ENCODE measurements at regions not wholly inside any gene's neighbourhood (a gene's known extent, or its start where the extent isn't known, plus 50 kb on each side); places are given as distances from the start of the nearest gene placed in this dataset.

DNA sequence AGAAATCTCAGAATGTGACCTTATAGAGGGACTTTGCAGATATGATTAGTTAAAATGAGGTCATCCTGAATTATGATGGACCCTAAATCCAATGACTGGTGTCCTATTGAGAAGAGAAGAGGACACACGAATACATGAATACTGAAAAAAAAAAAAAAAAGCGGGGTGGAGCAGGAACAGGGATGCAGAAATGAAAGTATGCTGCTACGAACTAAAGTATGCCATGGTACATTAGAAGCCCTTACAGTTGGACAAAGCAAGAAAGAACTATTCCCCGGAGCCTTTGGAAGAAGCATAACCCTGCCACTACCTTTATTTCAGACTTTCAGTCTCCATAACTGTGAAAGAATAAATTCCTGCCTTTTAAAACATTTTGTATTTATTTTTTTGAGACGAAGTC, 557.9 kb upstream of the NCAM2 start:
- no peak for DNase-seq (ENCODE audit: extremely low read depth, insufficient read length)
- H3K4me3 ChIP-seq (replicated peaks; ENCODE audit: low read depth, low read length) = no peak overlapping the region
- H3K27me3 ChIP-seq (replicated peaks; ENCODE audit: control insufficient read depth, insufficient read depth, low read length) = no peaks in the 10 kb centered on the region
- H3K36me3 ChIP-seq (ENCODE audit: control insufficient read depth, insufficient read depth, low read length) = no peaks in the 10 kb centered on the region
- TF ChIP-seq, protein P1, sequence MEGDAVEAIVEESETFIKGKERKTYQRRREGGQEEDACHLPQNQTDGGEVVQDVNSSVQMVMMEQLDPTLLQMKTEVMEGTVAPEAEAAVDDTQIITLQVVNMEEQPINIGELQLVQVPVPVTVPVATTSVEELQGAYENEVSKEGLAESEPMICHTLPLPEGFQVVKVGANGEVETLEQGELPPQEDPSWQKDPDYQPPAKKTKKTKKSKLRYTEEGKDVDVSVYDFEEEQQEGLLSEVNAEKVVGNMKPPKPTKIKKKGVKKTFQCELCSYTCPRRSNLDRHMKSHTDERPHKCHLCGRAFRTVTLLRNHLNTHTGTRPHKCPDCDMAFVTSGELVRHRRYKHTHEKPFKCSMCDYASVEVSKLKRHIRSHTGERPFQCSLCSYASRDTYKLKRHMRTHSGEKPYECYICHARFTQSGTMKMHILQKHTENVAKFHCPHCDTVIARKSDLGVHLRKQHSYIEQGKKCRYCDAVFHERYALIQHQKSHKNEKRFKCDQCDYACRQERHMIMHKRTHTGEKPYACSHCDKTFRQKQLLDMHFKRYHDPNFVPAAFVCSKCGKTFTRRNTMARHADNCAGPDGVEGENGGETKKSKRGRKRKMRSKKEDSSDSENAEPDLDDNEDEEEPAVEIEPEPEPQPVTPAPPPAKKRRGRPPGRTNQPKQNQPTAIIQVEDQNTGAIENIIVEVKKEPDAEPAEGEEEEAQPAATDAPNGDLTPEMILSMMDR (IDR thresholded peaks at IDR 0.05; ENCODE audit: insufficient read depth, low read length, poor library complexity, severe bottlenecking) = no peak

DNA sequence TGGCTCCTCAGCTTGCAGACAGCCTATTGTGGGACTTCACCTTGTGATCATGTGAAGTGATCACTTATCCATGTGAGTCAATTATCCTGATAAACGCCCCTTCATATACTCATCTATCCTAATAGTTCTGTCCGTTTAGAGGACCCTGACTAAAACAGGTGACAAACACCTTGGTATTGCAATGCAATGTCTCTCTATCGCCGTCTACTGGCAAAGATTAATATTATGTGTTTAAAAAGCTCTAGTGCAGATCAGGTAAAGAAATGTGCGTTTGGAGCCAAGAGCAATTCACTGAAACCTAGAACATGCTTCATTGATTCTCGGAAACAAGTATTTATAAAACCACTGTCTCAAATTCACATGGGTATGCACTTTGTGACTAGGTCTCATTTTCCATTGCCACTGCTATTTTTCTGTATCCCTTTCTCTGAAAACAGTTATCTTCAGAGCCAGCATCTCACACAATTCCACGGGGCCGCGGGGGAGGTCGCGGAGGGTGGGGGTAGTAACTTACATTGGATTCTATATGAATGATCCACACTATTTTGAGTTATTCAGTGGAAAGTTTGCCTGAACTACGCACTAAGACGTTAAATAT, 554.6 kb upstream of the NCAM2 start:
- H3K27me3 ChIP-seq (replicated peaks; ENCODE audit: control insufficient read depth, insufficient read depth, low read length) = no peaks in the 10 kb centered on the region
- no peak for DNase-seq (ENCODE audit: extremely low read depth, insufficient read length)

DNA sequence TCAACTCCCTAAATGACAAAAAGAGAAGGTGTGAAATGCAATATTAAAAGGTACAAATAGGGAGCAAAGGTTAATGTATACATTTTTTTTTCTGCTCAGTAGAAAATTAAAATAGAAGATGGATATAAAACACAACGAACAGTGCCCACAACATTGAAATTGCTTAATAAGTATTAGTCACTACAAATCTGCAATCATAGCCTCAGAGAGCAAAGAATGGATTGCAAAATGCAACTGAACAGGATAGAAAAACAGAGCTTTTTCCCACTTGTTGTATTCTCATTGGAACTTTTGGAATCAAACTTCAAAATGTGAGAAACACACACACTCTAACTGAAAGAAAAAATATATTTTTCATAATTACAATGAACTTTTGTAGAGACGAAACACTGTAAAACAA, 552.2 kb upstream of the NCAM2 start:
- Histone ChIP-seq H3K27me3 (replicated peaks; ENCODE audit: control insufficient read depth, insufficient read depth, low read length) (no peaks in the 10 kb centered on the region), H3K36me3 (ENCODE audit: control insufficient read depth, insufficient read depth, low read length) (no peaks in the 10 kb centered on the region), H3K4me3 (replicated peaks; ENCODE audit: low read depth, low read length) (no peak overlapping the region)
- no peak for DNase-seq (ENCODE audit: extremely low read depth, insufficient read length)
- TF ChIP-seq, protein P1 (IDR thresholded peaks at IDR 0.05; ENCODE audit: insufficient read depth, low read length, poor library complexity, severe bottlenecking) = no peak

More for the DNA sequence above, 554.6 kb upstream of the NCAM2 start:
- TF ChIP-seq, protein P1 (IDR thresholded peaks at IDR 0.05; ENCODE audit: insufficient read depth, low read length, poor library complexity, severe bottlenecking) = peak; percentile 31
- no peaks in the 10 kb centered on the region for H3K36me3 ChIP-seq (ENCODE audit: control insufficient read depth, insufficient read depth, low read length)
- no peak overlapping the region for H3K4me3 ChIP-seq (replicated peaks; ENCODE audit: low read depth, low read length)

DNA sequence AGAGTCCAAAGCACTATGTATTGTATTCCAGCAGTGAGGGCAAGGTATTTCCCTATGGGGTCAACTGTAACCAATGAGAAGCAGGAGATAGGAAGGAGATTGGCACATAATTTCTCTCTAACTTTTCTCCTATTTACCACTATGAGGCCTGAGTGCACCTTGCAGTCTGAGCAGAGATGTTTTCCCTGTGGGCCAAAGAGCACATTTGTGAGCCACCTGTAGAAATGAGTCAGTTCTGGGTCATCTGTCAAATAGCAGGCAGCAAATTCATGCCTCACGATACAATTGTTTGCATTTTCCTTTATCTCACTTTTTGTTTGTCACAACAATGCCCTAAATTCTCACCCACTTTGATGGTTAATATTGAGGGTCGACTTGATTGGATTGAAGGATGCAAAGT, 547.2 kb upstream of the NCAM2 start:
- H3K4me3 ChIP-seq (replicated peaks; ENCODE audit: low read depth, low read length) = no peak overlapping the region
- no peak for DNase-seq (ENCODE audit: extremely low read depth, insufficient read length)

DNA sequence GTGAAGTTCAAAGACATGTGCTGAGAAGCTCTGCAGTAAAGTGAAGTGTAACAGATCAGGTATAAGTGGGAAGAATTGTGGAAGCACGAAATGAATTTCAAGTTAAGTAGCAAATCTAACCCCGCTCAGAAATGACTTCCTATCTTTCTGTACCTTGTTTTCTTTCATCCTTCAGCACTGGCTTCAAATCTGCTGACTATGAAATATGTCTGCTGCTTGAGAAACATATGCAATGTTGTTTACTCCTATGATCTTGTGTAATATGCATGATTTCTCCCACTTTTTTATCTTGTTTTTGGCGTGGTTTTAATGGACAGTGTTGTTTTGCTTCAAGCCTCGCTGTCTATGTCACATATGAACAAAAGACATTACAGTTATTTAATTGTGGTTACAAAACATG, 545.3 kb upstream of the NCAM2 start:
- Histone ChIP-seq H3K36me3 (ENCODE audit: control insufficient read depth, insufficient read depth, low read length) (no peaks in the 10 kb centered on the region), H3K27me3 (replicated peaks; ENCODE audit: control insufficient read depth, insufficient read depth, low read length) (no peaks in the 10 kb centered on the region), H3K4me3 (replicated peaks; ENCODE audit: low read depth, low read length) (no peak overlapping the region)
- no peak for DNase-seq (ENCODE audit: extremely low read depth, insufficient read length)
- TF ChIP-seq, protein P1 (IDR thresholded peaks at IDR 0.05; ENCODE audit: insufficient read depth, low read length, poor library complexity, severe bottlenecking) = no peak

More for the DNA sequence above, 547.2 kb upstream of the NCAM2 start:
- TF ChIP-seq, protein P1 (IDR thresholded peaks at IDR 0.05; ENCODE audit: insufficient read depth, low read length, poor library complexity, severe bottlenecking) = no peak
- Histone ChIP-seq H3K27me3 (replicated peaks; ENCODE audit: control insufficient read depth, insufficient read depth, low read length) (no peaks in the 10 kb centered on the region), H3K36me3 (ENCODE audit: control insufficient read depth, insufficient read depth, low read length) (no peaks in the 10 kb centered on the region)

DNA sequence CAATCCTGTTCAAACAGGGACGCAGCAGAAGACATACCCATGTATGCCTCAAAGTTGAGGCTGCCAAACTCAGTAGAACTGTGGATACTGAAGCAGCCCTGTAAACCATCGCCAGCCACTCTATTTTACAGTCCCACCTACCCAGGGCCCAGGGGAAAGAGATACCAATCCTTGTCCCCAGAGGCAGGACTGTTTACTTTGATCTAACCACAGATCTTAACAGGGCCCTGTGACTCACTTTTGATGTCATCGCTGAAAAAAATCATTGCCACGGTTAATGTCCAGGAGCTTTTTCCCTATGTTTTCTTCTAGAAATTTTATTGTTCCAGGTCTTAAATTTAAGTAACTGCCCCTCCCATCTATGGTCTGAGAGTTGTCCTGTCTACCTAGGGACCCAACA, 538.4 kb upstream of the NCAM2 start:
- DNase-seq (ENCODE audit: extremely low read depth, insufficient read length) = no peak
- Histone ChIP-seq H3K36me3 (ENCODE audit: control insufficient read depth, insufficient read depth, low read length) (no peaks in the 10 kb centered on the region), H3K27me3 (replicated peaks; ENCODE audit: control insufficient read depth, insufficient read depth, low read length) (no peaks in the 10 kb centered on the region), H3K4me3 (replicated peaks; ENCODE audit: low read depth, low read length) (no peak overlapping the region)
- TF ChIP-seq, protein P1 (IDR thresholded peaks at IDR 0.05; ENCODE audit: insufficient read depth, low read length, poor library complexity, severe bottlenecking) = no peak

All from GM06990 (cell line).